HepG2 (cell line): ENCODE measurements at regions not wholly inside any gene's neighbourhood (a gene's known extent, or its start where the extent isn't known, plus 50 kb on each side); places are given as distances from the start of the nearest gene placed in this dataset.

Experiments used
- CBX5 ChIP-seq: sonication (generic); formaldehyde crosslinking; IDR thresholded peaks from 2 replicates; pipeline ENCODE4 v1.4.0; 2020; ENCODE audit warnings: missing genetic modification reagents, borderline replicate concordance
- FOXM1 ChIP-seq: sonication (generic); formaldehyde crosslinking; IDR thresholded peaks from 2 replicates; pipeline ENCODE4 v1.5.0; 2020; ENCODE audit warnings: missing genetic modification reagents
- HNF4A ChIP-seq: sonication (generic); formaldehyde crosslinking; IDR thresholded peaks from 2 replicates; pipeline ENCODE4 v1.4.0; 2020; ENCODE audit warnings: missing genetic modification reagents
- NCOA2 ChIP-seq: sonication (generic); formaldehyde crosslinking; IDR thresholded peaks from 2 replicates; pipeline ENCODE4 v1.8.0; 2022; ENCODE audit warnings: inconsistent platforms
- SOX6 ChIP-seq, 2 experiments: fragments of 450-650 bp in 1 of 2; sonication (generic) in 1 of 2; formaldehyde crosslinking in 1 of 2; IDR thresholded peaks; 2 replicates each; pipeline versions ENCODE4 v1.4.0 to v1.6.1; 2017 to 2020; ENCODE audit warnings: antibody characterized with exemption in 1 of 2, mild to moderate bottlenecking in 1 of 2, missing genetic modification reagents in 1 of 2
- SPEN ChIP-seq: sonication (generic); formaldehyde crosslinking; IDR thresholded peaks from 2 replicates; pipeline ENCODE4 v1.5.1; 2020; ENCODE audit warnings: low read depth, mild to moderate bottlenecking, missing genetic modification reagents
- TCF7L2 ChIP-seq: IDR thresholded peaks from 2 replicates; pipeline ENCODE4 v1.6.1; 2011; ENCODE audit warnings: mild to moderate bottlenecking, low read depth, low read length, moderate library complexity
- ZMYM2 ChIP-seq: sonication (generic); formaldehyde crosslinking; IDR thresholded peaks from 2 replicates; pipeline ENCODE4 v1.8.0; 2022; ENCODE audit warnings: mild to moderate bottlenecking, missing genetic modification reagents
- ZMYM3 ChIP-seq: sonication (generic); formaldehyde crosslinking; IDR thresholded peaks from 2 replicates; pipeline ENCODE4 v1.5.1; 2020; ENCODE audit warnings: mild to moderate bottlenecking, missing genetic modification reagents
- ZNF10 ChIP-seq: sonication (generic); formaldehyde crosslinking; IDR thresholded peaks from 2 replicates; pipeline ENCODE4 v1.4.0; 2020; ENCODE audit warnings: mild to moderate bottlenecking, low read depth, missing genetic modification reagents, borderline replicate concordance
- TF ChIP-seq, protein P1 (sequence below): sonication (generic); formaldehyde crosslinking; IDR thresholded peaks from 2 replicates; pipeline ENCODE4 v1.4.0; 2020; ENCODE audit warnings: missing genetic modification reagents, mild to moderate bottlenecking, borderline replicate concordance
- TF ChIP-seq, protein P2 (sequence below), 2 experiments: sonication (generic) in 1 of 2; formaldehyde crosslinking in 1 of 2; IDR thresholded peaks; 2 replicates each; pipeline versions ENCODE4 v1.4.0 to v1.6.1; 2018 to 2020; ENCODE audit warnings: missing genetic modification reagents in 2 of 2, borderline replicate concordance in 1 of 2, low read depth in 1 of 2, mild to moderate bottlenecking in 1 of 2, missing biosample characterization in 1 of 2
- TF ChIP-seq, protein P3 (sequence below): sonication (generic); formaldehyde crosslinking; IDR thresholded peaks from 2 replicates; pipeline ENCODE4 v1.8.1; 2023; ENCODE audit warnings: mild to moderate bottlenecking, missing genetic modification reagents

DNA sequence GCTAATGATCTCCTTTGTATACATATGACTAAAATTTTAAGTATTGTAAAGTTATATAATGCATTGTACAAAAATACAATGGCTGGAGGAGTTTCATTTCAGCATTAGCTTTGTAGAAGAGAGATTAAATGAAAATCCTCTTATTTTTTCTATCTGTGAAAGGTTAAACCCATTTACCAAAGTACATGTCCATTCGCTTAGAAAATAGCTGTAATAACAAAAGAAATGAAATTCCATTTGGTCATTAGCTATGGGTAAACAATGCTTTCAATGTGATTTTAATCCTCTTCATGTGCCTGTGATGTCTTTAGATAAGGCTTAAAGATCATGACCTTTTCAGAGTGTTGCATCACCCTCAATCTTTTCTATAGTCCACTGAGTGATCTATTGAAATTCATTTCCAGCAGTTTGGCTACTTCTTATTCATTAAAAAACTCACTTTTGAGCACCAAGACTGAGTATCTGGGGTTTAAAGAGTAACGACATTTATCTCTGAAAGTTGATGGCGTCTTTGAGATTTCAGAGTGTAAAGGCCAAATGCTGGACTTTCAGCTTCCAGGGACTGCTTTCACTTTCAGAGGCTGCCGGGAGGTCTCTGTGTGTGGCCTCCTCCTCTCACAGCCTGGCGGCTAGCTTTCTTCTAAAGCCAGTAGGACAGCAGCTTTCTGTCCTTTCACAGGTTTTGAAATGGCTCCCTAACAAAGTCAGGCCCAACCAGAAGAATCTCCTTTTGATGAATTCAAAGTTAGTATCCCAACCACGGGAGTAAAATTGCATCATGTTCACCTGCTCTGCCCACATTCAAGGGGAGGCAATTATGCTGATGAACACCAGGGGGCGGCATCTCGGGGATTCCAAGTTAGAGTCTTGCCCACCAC lies 701.4 kb upstream of the COBL start (continued):
- TF ChIP-seq, protein P1, sequence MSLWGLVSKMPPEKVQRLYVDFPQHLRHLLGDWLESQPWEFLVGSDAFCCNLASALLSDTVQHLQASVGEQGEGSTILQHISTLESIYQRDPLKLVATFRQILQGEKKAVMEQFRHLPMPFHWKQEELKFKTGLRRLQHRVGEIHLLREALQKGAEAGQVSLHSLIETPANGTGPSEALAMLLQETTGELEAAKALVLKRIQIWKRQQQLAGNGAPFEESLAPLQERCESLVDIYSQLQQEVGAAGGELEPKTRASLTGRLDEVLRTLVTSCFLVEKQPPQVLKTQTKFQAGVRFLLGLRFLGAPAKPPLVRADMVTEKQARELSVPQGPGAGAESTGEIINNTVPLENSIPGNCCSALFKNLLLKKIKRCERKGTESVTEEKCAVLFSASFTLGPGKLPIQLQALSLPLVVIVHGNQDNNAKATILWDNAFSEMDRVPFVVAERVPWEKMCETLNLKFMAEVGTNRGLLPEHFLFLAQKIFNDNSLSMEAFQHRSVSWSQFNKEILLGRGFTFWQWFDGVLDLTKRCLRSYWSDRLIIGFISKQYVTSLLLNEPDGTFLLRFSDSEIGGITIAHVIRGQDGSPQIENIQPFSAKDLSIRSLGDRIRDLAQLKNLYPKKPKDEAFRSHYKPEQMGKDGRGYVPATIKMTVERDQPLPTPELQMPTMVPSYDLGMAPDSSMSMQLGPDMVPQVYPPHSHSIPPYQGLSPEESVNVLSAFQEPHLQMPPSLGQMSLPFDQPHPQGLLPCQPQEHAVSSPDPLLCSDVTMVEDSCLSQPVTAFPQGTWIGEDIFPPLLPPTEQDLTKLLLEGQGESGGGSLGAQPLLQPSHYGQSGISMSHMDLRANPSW (CRISPR knock-in tag), result 0 out of 2 replicates have a peak, but pooled peaks have one; percentile 29
- TF ChIP-seq NCOA2 (CRISPR knock-in tag), result no peak
- TF ChIP-seq ZMYM3 (CRISPR knock-in tag), result no peak
- TF ChIP-seq, protein P2, sequence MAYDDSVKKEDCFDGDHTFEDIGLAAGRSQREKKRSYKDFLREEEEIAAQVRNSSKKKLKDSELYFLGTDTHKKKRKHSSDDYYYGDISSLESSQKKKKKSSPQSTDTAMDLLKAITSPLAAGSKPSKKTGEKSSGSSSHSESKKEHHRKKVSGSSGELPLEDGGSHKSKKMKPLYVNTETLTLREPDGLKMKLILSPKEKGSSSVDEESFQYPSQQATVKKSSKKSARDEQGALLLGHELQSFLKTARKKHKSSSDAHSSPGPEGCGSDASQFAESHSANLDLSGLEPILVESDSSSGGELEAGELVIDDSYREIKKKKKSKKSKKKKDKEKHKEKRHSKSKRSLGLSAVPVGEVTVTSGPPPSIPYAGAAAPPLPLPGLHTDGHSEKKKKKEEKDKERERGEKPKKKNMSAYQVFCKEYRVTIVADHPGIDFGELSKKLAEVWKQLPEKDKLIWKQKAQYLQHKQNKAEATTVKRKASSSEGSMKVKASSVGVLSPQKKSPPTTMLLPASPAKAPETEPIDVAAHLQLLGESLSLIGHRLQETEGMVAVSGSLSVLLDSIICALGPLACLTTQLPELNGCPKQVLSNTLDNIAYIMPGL (CRISPR knock-in tag; IDR thresholded peaks at IDR 0.05; ENCODE audit: borderline replicate concordance in 1 of 2, low read depth in 1 of 2), result peak in 1 of 2 experiments; percentile 41; a peak in 1 of 4 replicates
- 0 out of 2 replicates have a peak, but pooled peaks have one; percentile 52 for TF ChIP-seq CBX5 (CRISPR knock-in tag)
- no peak for TF ChIP-seq SOX6 (IDR thresholded peaks at IDR 0.05)
- peak; percentile 46; the same call in 1 of the 2 replicates for TF ChIP-seq SOX6 (CRISPR knock-in tag; IDR thresholded peaks at IDR 0.05)
- no peak for TF ChIP-seq ZNF10 (CRISPR knock-in tag)
- peak; percentile 82 for TF ChIP-seq HNF4A
- TF ChIP-seq SPEN (CRISPR knock-in tag), result no peak
- TF ChIP-seq TCF7L2, result no peak
- TF ChIP-seq, protein P3, sequence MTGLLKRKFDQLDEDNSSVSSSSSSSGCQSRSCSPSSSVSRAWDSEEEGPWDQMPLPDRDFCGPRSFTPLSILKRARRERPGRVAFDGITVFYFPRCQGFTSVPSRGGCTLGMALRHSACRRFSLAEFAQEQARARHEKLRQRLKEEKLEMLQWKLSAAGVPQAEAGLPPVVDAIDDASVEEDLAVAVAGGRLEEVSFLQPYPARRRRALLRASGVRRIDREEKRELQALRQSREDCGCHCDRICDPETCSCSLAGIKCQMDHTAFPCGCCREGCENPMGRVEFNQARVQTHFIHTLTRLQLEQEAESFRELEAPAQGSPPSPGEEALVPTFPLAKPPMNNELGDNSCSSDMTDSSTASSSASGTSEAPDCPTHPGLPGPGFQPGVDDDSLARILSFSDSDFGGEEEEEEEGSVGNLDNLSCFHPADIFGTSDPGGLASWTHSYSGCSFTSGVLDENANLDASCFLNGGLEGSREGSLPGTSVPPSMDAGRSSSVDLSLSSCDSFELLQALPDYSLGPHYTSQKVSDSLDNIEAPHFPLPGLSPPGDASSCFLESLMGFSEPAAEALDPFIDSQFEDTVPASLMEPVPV, result no peak
- no peak for TF ChIP-seq FOXM1 (CRISPR knock-in tag)
- no peak for TF ChIP-seq ZMYM2 (CRISPR knock-in tag)
- TF ChIP-seq, all 625 proteins: peak for 50
